DMS 273 (cell line): ENCODE measurements at regions not wholly inside any gene's neighbourhood (a gene's known extent, or its start where the extent isn't known, plus 50 kb on each side); places are given as distances from the start of the nearest gene placed in this dataset.
"Not testable (repeated sequence)": the region's sequence is repeated elsewhere in the genome, so short reads cannot be mapped to it uniquely, and the experiment has no call there.

Experiments
- DNase-seq: peaks from one replicate; lab custom pipeline; 2025; ENCODE audit not compliant: unreplicated experiment; lab: John Stamatoyannopoulos, UW

DNA sequence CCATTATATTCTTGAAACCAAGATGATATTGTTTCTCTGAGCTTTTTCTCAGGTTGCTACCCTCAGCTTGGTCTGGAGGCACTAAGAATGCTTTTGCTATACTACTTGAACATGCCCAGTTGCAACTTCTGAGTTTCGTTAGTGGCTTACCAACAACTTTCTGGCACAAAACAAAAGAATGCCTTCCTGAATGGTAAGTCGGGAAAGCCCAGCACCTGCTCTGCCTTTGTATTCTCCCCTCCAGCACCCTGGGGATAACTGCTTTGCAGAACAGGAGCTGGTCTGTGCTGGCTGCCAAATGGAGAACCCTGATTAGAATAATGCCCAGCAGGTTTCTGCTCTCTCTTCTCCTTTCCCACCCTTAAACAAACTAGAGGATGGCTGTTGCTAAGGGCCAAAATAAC lies 149.3 kb downstream of the TGFB2 start:
- no peak for DNase-seq

- no peak for DNase-seq
These were observed 150.8 kb downstream of the TGFB2 start for GRCh38 chr1:218495931-218496330.

DNA sequence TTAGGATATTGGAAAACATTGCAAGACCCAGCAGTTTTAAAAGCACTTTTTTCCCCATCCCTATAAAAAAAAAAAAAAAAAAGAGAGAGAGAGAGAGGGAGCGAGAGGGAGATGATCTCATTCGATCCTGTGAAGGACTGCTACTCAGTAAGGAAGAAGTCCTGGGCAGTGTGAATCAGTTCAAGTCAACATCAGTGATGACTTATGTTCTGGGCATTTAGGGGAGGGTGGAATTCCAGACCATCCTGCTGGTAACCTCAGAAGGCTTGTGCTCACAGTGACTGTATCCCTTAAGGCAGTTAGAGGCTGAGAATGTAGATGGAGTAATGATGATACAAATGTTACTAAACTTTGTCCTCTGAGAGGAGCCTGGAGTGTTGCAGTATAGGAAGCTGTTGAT lies 151.4 kb downstream of the TGFB2 start:
- no peak for DNase-seq

GRCh38 chr1:218498056-218498938 lies 153.2 kb downstream of the TGFB2 start:
- DNase-seq = no peak

DNA sequence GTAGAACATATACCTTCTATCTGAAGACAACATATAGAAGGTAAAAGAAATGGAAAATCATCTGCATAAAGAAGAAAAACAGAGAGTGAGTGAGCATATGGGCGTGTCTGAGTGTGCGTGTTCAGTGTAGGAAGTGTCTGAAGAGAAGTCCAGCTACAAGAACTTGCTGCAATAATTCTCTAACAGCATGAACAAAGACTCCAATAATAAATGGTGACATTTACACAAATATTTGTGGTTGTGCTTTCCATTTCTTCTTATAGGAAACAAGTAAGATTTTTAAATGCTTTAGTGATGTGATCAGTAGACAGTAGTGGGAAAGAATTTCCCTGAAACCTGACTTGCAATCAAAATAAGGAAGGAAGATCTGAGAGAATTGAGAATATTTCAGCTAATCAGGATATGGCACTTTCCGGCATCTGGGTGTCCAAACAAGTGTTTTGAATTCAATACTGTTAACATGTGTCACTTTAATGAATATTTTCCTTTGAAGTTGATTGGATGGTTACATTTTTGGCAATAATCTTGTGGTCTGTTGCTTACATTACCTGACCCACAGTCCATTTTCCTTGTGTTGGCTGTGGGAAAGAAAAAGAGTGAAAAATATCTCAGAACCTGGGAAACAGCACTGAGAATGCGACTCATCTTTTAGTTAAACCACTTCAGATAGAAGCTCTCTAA lies 154.0 kb downstream of the TGFB2 start:
- no peak for DNase-seq

GRCh38 chr1:218499911-218500310 lies 154.8 kb downstream of the TGFB2 start:
- no peak for DNase-seq

DNA sequence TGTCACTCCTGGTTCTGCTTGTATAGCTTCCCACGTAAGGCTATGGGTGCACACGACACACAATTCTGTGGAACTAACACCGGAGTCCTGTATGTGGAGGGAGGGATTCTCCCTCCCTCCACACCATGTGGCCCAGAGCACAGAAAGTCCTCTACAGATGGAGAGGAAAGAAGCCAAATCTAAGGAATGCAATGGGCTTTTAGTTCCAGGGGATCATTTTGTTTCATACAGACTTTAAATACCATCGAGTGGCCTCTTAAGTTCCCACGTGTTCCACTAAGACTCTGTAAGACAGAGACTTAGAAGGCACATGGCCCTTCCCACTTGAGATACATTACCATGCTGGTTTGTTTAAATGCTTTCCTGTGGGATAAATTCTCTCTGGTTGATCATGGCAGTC lies 156.0 kb downstream of the TGFB2 start:
- DNase-seq = no peak

DNA sequence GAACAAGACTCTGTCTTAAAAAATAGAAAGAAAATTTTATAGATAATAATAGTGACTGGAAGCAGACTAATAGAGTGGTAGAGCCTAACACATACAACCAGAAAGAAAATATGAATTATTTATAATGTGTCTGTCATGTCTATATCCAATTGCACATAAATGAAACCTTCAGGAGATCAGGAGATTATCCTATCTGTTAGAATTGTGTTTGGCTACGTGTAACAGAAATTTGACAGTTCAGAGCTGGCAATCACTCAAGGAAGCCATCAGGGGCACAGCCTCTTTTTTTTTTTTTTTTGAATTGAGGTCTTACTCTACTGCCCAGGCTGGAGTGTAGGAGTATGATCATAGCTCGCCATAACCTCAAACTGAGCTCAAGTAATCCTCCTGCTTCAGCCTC lies 157.2 kb downstream of the TGFB2 start:
- DNase-seq = no peak

- DNase-seq = no peak
These were observed 158.0 kb downstream of the TGFB2 start for GRCh38 chr1:218503102-218503501.

GRCh38 chr1:218507355-218508002 lies 162.3 kb downstream of the TGFB2 start:
- peak; percentile 26 for DNase-seq

DNA sequence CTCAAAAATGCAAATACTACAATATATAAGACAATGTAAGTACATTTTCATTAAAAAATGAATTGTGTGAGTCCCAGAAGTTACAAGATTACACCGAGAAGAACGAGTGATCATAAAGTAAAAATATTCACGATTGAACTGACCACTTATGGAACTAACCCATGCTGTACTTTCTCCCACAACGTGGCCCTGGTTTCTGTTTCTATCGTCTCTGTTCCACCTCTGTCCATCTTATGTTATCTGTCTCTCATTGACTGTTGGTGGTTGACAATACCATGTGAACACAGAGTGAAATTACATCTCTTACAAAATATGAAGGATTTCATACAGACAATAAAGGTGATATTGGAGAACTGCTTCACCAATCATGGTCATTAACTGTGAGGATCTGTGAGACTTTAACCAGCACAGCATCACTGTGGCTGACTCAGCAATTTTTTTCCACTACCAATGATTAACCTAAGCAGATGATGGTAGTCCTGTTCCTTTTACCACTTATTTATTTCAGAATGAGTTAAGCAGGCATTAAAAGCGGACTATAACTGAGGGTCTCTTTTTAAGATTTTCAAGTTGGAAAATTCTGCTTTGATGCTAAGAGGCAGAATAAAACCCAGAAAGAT lies 165.1 kb downstream of the TGFB2 start:
- no peak for DNase-seq

- DNase-seq = peak; percentile 52
These were observed 168.2 kb downstream of the TGFB2 start for GRCh38 chr1:218513328-218513727.

DNA sequence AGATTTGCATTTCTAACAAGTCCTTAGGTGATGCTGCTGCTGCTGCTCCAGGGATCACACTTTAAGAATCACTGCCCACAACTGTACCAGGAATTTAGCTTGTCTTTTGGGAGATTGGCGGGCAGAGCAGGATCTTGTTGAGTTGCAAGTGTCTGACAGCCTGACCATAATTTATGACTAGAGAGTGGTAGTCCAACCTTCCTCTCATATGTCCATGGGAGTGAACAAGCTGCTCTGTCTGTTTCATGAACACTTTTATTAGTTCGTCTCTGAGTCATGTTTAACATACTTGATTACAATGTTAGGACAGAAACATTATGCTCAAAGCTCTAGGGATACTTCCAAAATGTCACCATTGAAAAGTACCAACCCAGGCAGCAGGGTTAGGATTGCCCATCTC lies 169.6 kb downstream of the TGFB2 start:
- DNase-seq = no peak

- no peak for DNase-seq
These were observed 171.4 kb downstream of the TGFB2 start for GRCh38 chr1:218516526-218516925.

DNA sequence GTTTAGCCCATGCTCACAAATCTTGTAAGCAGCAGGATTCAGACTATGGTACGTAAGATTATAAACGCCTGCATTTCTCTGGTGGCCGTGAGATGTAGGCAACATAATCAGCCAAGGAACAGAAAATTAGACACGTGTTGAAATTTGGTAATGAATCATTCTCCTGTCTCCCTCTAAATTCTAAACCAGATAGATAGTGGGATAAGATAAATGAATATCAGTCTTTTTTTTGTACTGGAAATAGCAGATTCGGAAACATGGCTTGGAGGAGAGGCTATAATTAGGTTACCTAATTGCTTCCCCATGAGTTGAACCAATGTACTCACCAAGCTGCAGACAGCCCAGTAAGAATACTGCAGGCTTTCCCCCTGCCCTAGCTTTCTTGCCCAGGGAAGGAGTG lies 172.3 kb downstream of the TGFB2 start:
- no peak for DNase-seq

- DNase-seq = peak; percentile 27
These were observed 173.1 kb downstream of the TGFB2 start for GRCh38 chr1:218518216-218518740.

DNA sequence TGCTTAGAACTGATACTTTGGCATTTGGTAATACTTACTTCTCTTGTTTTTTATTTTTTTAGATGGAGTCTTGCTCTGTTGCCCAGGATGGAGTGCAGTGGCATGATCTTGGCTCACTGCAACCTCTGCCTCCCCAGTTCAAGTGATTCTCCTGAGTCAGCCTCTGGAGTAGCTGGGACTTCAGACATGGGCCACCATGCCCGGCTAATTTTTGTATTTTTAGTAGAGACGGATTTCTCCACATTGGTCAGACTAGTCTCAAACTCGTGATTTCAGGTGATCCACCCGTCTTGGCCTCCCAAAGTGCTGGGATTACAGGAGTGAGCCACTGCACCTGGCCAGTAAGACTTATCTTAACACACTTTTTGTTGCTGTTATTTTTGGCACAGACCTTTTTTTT lies 175.5 kb downstream of the TGFB2 start:
- DNase-seq = not testable (repeated sequence)

GRCh38 chr1:218521414-218522169 lies 176.5 kb downstream of the TGFB2 start:
- peak; percentile 72 for DNase-seq

- no peak for DNase-seq
These were observed 179.4 kb downstream of the TGFB2 start for GRCh38 chr1:218524526-218524925.

DNA sequence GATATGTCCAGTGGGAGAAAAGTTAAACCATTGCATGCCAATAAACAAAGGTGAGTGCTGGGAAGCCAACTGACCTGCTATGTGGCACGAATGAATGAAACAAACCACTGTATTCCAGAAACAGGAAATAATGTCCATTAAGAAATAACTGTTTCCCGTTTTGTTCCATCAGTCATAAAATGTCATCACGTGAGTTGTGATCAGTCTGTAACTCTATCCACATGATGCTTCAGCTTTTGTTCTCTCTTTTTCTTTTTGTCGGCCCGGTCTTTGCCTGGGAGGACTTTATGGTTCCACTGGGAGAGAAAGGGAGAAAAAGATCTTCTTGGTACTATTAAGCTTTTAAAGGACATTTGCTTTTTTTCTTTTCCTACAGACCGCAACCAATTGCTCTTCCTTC lies 179.9 kb downstream of the TGFB2 start:
- no peak for DNase-seq
